Suprapubic skin (tissue), 3 donors: ENCODE measurements at regions not wholly inside any gene's neighbourhood (a gene's known extent, or its start where the extent isn't known, plus 50 kb on each side); places are given as distances from the start of the nearest gene placed in this dataset.

Source experiments
- CTCF ChIP-seq, 2 donors: fragments of 200-600 bp in 1 of 2; fragments of 450-650 bp in 1 of 2; sonication (generic) in 1 of 2; IDR thresholded peaks; one replicate each; pipeline ENCODE4 v1.5.1; 2016 to 2019; ENCODE audit warnings: antibody characterized with exemption in 2 of 2, mild to moderate bottlenecking in 1 of 2, moderate library complexity in 1 of 2
- POLR2AphosphoS5 ChIP-seq, 3 donors: sonication (generic); formaldehyde crosslinking; IDR thresholded peaks; one replicate each; pipeline ENCODE4 v1.6.1; 2017; ENCODE audit warnings: antibody characterized with exemption in 3 of 3

- TF ChIP-seq POLR2AphosphoS5 (IDR thresholded peaks at IDR 0.05) (no peak), CTCF (IDR thresholded peaks at IDR 0.05) (peak; percentile 74 to 96)
Measured at GRCh38 chr6:27772261-27773001, 139.8 kb downstream of the OR2B2 start.
